Esophagus squamous epithelium (tissue), 5 donors: ENCODE measurements at regions not wholly inside any gene's neighbourhood (a gene's known extent, or its start where the extent isn't known, plus 50 kb on each side); places are given as distances from the start of the nearest gene placed in this dataset.

Experiments used
- DNase-seq: peaks from one replicate; lab custom pipeline; 2025; lab: John Stamatoyannopoulos, UW
- H3K27ac ChIP-seq, 4 donors: fragments of 200-600 bp; sonication (generic); one replicate each; pipeline ENCODE4 v1.5.1; 2016 to 2019; ENCODE audit warnings: mild to moderate bottlenecking in 1 of 4
- H3K27me3 ChIP-seq, 4 donors: fragments of 200-600 bp; sonication (generic); 1 replicate in 3 of 4; 2 replicates in 1 of 4; pipeline versions ENCODE4 v1.5.1 to v1.6.0; 2017 to 2021; ENCODE audit warnings: antibody characterized with exemption in 1 of 4
- H3K36me3 ChIP-seq, 3 donors: fragments of 200-600 bp; sonication (generic); one replicate each; pipeline ENCODE4 v1.5.1; 2016 to 2019
- H3K4me1 ChIP-seq, 3 donors: fragments of 200-600 bp; sonication (generic); one replicate each; pipeline ENCODE4 v1.5.1; 2017 to 2019
- H3K4me3 ChIP-seq, 4 donors: fragments of 200-600 bp; sonication (generic); 1 replicate in 3 of 4; 2 replicates in 1 of 4; pipeline ENCODE4 v1.5.1; 2016 to 2019; ENCODE audit warnings: mild to moderate bottlenecking in 2 of 4, moderate library complexity in 1 of 4
- H3K9me3 ChIP-seq, 3 donors: fragments of 200-600 bp; sonication (generic); one replicate each; pipeline ENCODE4 v1.5.1; 2016 to 2019
- CTCF ChIP-seq, 6 experiments: fragments of 450-650 bp in 4 of 6; fragments of 200-600 bp in 2 of 6; sonication (generic) in 2 of 6; IDR thresholded peaks; one replicate each; pipeline ENCODE4 v1.5.1; 2016 to 2019; ENCODE audit warnings: antibody characterized with exemption in 6 of 6, mild to moderate bottlenecking in 4 of 6, moderate library complexity in 4 of 6
- POLR2A ChIP-seq, 4 donors: fragments of 450-650 bp; IDR thresholded peaks; one replicate each; pipeline ENCODE4 v1.6.1; 2017; ENCODE audit warnings: antibody characterized with exemption in 4 of 4, mild to moderate bottlenecking in 4 of 4, moderate library complexity in 3 of 4
- WGBS, 2 donors: methylation state at CpG; one replicate each; pipeline ENCODE4 v1.1.5; 2018; 5-methylcytosine and 5-hydroxymethylcytosine counted together
- intact Hi-C: fragments of 100-400 bp; cut with DNase I; formaldehyde crosslinking; loops from one replicate; pipeline ENCODE4 v1.15.0; 2022
- donor health status: DM: yes; HTN: yes; CAD: no.

- Histone ChIP-seq H3K36me3 (no peaks in the 10 kb centered on the region), H3K4me1 (no peaks in the 10 kb centered on the region), H3K4me3 (no peak overlapping the region), H3K27me3 (no peaks in the 10 kb centered on the region), H3K9me3 (no peaks in the 10 kb centered on the region), H3K27ac (no peak overlapping the region)
- TF ChIP-seq POLR2A (IDR thresholded peaks at IDR 0.05) (no peak), CTCF (IDR thresholded peaks at IDR 0.05) (no peak)
- WGBS, 2 donors, result 80 to 84% methylated on average over 5 of the region's 5 CpGs
- intact Hi-C loops, result no loop called here
- no peak for DNase-seq
These were observed 166.6 kb downstream of the KLF12 start for GRCh38 chr13:73967397-73968165.

- no peaks in the 10 kb centered on the region for H3K9me3 ChIP-seq
These were observed 167.9 kb downstream of the KLF12 start for GRCh38 chr13:73966331-73966730.

GRCh38 chr13:73962284-73962683 is 171.9 kb downstream of the KLF12 start:
- TF ChIP-seq CTCF (IDR thresholded peaks at IDR 0.05), result no peak
- no peak for TF ChIP-seq POLR2A (IDR thresholded peaks at IDR 0.05)
- H3K4me1 ChIP-seq, result no peaks in the 10 kb centered on the region
- intact Hi-C loops, result no loop called here
- WGBS, 2 donors, result 80 to 83% methylated on average over 5 of the region's 5 CpGs
- no peaks in the 10 kb centered on the region for H3K27me3 ChIP-seq
- DNase-seq, result no peak
- no peaks in the 10 kb centered on the region for H3K9me3 ChIP-seq
- no peak overlapping the region for H3K4me3 ChIP-seq
- H3K27ac ChIP-seq, result no peak overlapping the region
- no peaks in the 10 kb centered on the region for H3K36me3 ChIP-seq

More at GRCh38 chr13:73966331-73966730, 167.9 kb downstream of the KLF12 start:
- no peak overlapping the region for H3K4me3 ChIP-seq
- no peak for DNase-seq
- no peaks in the 10 kb centered on the region for H3K27me3 ChIP-seq
- TF ChIP-seq POLR2A (IDR thresholded peaks at IDR 0.05) (no peak), CTCF (IDR thresholded peaks at IDR 0.05) (no peak)
- no peaks in the 10 kb centered on the region for H3K36me3 ChIP-seq
- intact Hi-C loops, result no loop called here
- H3K27ac ChIP-seq, result no peak overlapping the region
- H3K4me1 ChIP-seq, result no peaks in the 10 kb centered on the region

GRCh38 chr13:73961181-73961580 is 173.0 kb downstream of the KLF12 start:
- intact Hi-C loops, result no loop called here
- 59 to 78% methylated on average over 4 of the region's 4 CpGs for WGBS, 2 donors
- Histone ChIP-seq H3K9me3 (no peaks in the 10 kb centered on the region), H3K4me1 (no peaks in the 10 kb centered on the region), H3K4me3 (no peak overlapping the region), H3K36me3 (no peaks in the 10 kb centered on the region), H3K27me3 (no peaks in the 10 kb centered on the region), H3K27ac (no peak overlapping the region)
- DNase-seq, result no peak
- TF ChIP-seq POLR2A (IDR thresholded peaks at IDR 0.05) (no peak), CTCF (IDR thresholded peaks at IDR 0.05) (no peak)

- Histone ChIP-seq H3K9me3 (no peaks in the 10 kb centered on the region), H3K27me3 (no peaks in the 10 kb centered on the region), H3K4me1 (no peaks in the 10 kb centered on the region), H3K36me3 (no peaks in the 10 kb centered on the region), H3K27ac (no peak overlapping the region), H3K4me3 (no peak overlapping the region)
- 40 to 48% methylated on average over 1 of the region's 1 CpG for WGBS, 2 donors
- DNase-seq, result no peak
- TF ChIP-seq POLR2A (IDR thresholded peaks at IDR 0.05) (no peak), CTCF (IDR thresholded peaks at IDR 0.05) (no peak)
- intact Hi-C loops, result no loop called here
These were observed 173.7 kb downstream of the KLF12 start for GRCh38 chr13:73960474-73960873.
